HUES48 (cell line): ENCODE measurements at regions not wholly inside any gene's neighbourhood (a gene's known extent, or its start where the extent isn't known, plus 50 kb on each side); places are given as distances from the start of the nearest gene placed in this dataset.
"Not testable (repeated sequence)": the region's sequence is repeated elsewhere in the genome, so short reads cannot be mapped to it uniquely, and the experiment has no call there.

Source experiments
- H3K27ac ChIP-seq: one replicate; pipeline ENCODE4 v1.7.0; 2013; ENCODE audit warnings: low read depth, low read length, inconsistent platforms
- H3K27me3 ChIP-seq: 2 replicates; pipeline ENCODE4 v1.6.1; 2013; ENCODE audit warnings: mild to moderate bottlenecking, low read length; ENCODE audit not compliant: control insufficient read depth, insufficient read depth
- H3K36me3 ChIP-seq: 2 replicates; pipeline ENCODE4 v1.6.1; 2013; ENCODE audit warnings: low read length; ENCODE audit not compliant: control insufficient read depth, insufficient read depth
- H3K4me1 ChIP-seq: 2 replicates; pipeline ENCODE4 v1.6.1; 2013; ENCODE audit warnings: mild to moderate bottlenecking, low read length; ENCODE audit not compliant: control insufficient read depth, insufficient read depth
- H3K4me3 ChIP-seq: 2 replicates; pipeline ENCODE4 v1.5.1; 2013; ENCODE audit warnings: mild to moderate bottlenecking, low read depth, low read length
- H3K9ac ChIP-seq: 2 replicates; pipeline ENCODE4 v1.6.1; 2013; ENCODE audit warnings: mild to moderate bottlenecking, low read depth, low read length, moderate library complexity
- H3K9me3 ChIP-seq: 2 replicates; pipeline ENCODE4 v1.6.1; 2013; ENCODE audit warnings: low read length; ENCODE audit not compliant: control insufficient read depth, insufficient read depth

GRCh38 chrX:42157923-42158322, 234.6 kb upstream of the CASK start:
- H3K27me3 ChIP-seq, H3K9ac ChIP-seq, H3K36me3 ChIP-seq, H3K27ac ChIP-seq, H3K4me3 ChIP-seq, H3K4me1 ChIP-seq: not testable (repeated sequence)
- H3K9me3 ChIP-seq, result peaks cover 13% of the 10 kb centered on the region

- Histone ChIP-seq H3K9me3 (no peaks in the 10 kb centered on the region), H3K9ac (no peak overlapping the region), H3K27me3 (no peaks in the 10 kb centered on the region), H3K36me3 (no peaks in the 10 kb centered on the region), H3K27ac (no peak overlapping the region), H3K4me1 (no peaks in the 10 kb centered on the region), H3K4me3 (no peak overlapping the region)
Measured at GRCh38 chrX:42151808-42152207, 228.5 kb upstream of the CASK start.

- H3K27ac ChIP-seq, result no peak overlapping the region
Measured at GRCh38 chrX:42149765-42150164, 226.4 kb upstream of the CASK start.

GRCh38 chrX:42149281-42149680, 225.9 kb upstream of the CASK start:
- no peaks in the 10 kb centered on the region for H3K9me3 ChIP-seq
- no peak overlapping the region for H3K27ac ChIP-seq
- H3K36me3 ChIP-seq, result no peaks in the 10 kb centered on the region
- no peak overlapping the region for H3K9ac ChIP-seq
- H3K27me3 ChIP-seq, result no peaks in the 10 kb centered on the region
- H3K4me3 ChIP-seq, result no peak overlapping the region
- no peaks in the 10 kb centered on the region for H3K4me1 ChIP-seq

More at GRCh38 chrX:42149765-42150164, 226.4 kb upstream of the CASK start:
- H3K9me3 ChIP-seq, result no peaks in the 10 kb centered on the region
- no peaks in the 10 kb centered on the region for H3K4me1 ChIP-seq
- H3K4me3 ChIP-seq, result no peak overlapping the region
- no peaks in the 10 kb centered on the region for H3K36me3 ChIP-seq
- H3K27me3 ChIP-seq, result no peaks in the 10 kb centered on the region
- H3K9ac ChIP-seq, result no peak overlapping the region

GRCh38 chrX:42143866-42144592, 220.7 kb upstream of the CASK start:
- H3K27me3 ChIP-seq, result no peaks in the 10 kb centered on the region
- H3K9me3 ChIP-seq, result no peaks in the 10 kb centered on the region
- H3K27ac ChIP-seq, result no peak overlapping the region
- no peaks in the 10 kb centered on the region for H3K36me3 ChIP-seq
- H3K4me1 ChIP-seq, result peaks cover 7% of the 10 kb centered on the region; the same call in 1 of the 2 replicates
- H3K9ac ChIP-seq, result no peak overlapping the region
- no peak overlapping the region for H3K4me3 ChIP-seq

GRCh38 chrX:42140320-42140719, 217.0 kb upstream of the CASK start:
- H3K9me3 ChIP-seq, result no peaks in the 10 kb centered on the region
- H3K9ac ChIP-seq, result no peak overlapping the region
- H3K4me3 ChIP-seq, result no peak overlapping the region
- H3K27me3 ChIP-seq, result no peaks in the 10 kb centered on the region
- H3K27ac ChIP-seq, result no peak overlapping the region
- H3K36me3 ChIP-seq, result no peaks in the 10 kb centered on the region
- peaks cover 7% of the 10 kb centered on the region; the same call in 1 of the 2 replicates for H3K4me1 ChIP-seq

- Histone ChIP-seq H3K9ac (no peak overlapping the region), H3K4me3 (no peak overlapping the region), H3K9me3 (no peaks in the 10 kb centered on the region), H3K27ac (no peak overlapping the region), H3K4me1 (no peaks in the 10 kb centered on the region), H3K27me3 (no peaks in the 10 kb centered on the region; the same call in 1 of the 2 replicates), H3K36me3 (no peaks in the 10 kb centered on the region)
Measured at GRCh38 chrX:42135583-42136228, 212.4 kb upstream of the CASK start.

GRCh38 chrX:42131856-42132255, 208.5 kb upstream of the CASK start:
- Histone ChIP-seq H3K9ac (no peak overlapping the region), H3K4me3 (no peak overlapping the region), H3K4me1 (peaks cover 5% of the 10 kb centered on the region; the same call in 1 of the 2 replicates), H3K9me3 (no peaks in the 10 kb centered on the region), H3K27ac (no peak overlapping the region), H3K27me3 (no peaks in the 10 kb centered on the region; the same call in 1 of the 2 replicates), H3K36me3 (no peaks in the 10 kb centered on the region)

GRCh38 chrX:42129022-42129940, 205.9 kb upstream of the CASK start:
- no peak overlapping the region for H3K27ac ChIP-seq
- peaks cover 5% of the 10 kb centered on the region; the same call in 1 of the 2 replicates for H3K4me1 ChIP-seq
- H3K36me3 ChIP-seq, result no peaks in the 10 kb centered on the region
- no peaks in the 10 kb centered on the region; the same call in 1 of the 2 replicates for H3K27me3 ChIP-seq
- no peaks in the 10 kb centered on the region for H3K9me3 ChIP-seq
- no peak overlapping the region for H3K9ac ChIP-seq
- no peak overlapping the region for H3K4me3 ChIP-seq

- H3K4me1 ChIP-seq, result peaks cover 5% of the 10 kb centered on the region; the same call in 1 of the 2 replicates
- H3K4me3 ChIP-seq, result no peak overlapping the region
- no peaks in the 10 kb centered on the region for H3K36me3 ChIP-seq
- H3K27me3 ChIP-seq, result no peaks in the 10 kb centered on the region; the same call in 1 of the 2 replicates
- no peak overlapping the region for H3K9ac ChIP-seq
- H3K9me3 ChIP-seq, result no peaks in the 10 kb centered on the region
- no peak overlapping the region for H3K27ac ChIP-seq
Measured at GRCh38 chrX:42128587-42128986, 205.2 kb upstream of the CASK start.
